K562 (cell line): ENCODE measurements at regions not wholly inside any gene's neighbourhood (a gene's known extent, or its start where the extent isn't known, plus 50 kb on each side); places are given as distances from the start of the nearest gene placed in this dataset.

Experiments
- ATAC-seq: fragments of 200-7000 bp; cut with Tn5 transposase; 3 replicates; pipeline ENCODE4 v1.9.1; 2020; ENCODE audit warnings: moderate library complexity
- BruUV-seq: library from RNA; stranded (reverse); fragments of 400-500 nt; replicated peaks from 2 replicates; lab custom pipeline; 2021; lab: Mats Ljungman, UMichigan
- CTCF ChIA-PET: fragments of 300-600 bp; formaldehyde crosslinking; extraction: SDS; loops from one replicate; lab custom pipeline; 2021; ENCODE audit warnings: low intra/inter-chr PET ratio; lab: Yijun Ruan, JAX
- POLR2A ChIA-PET: fragments of 300-600, 350-650 bp; sonication (Branson Sonifier 250); formaldehyde crosslinking; extraction: SDS; loops from one replicate; lab custom pipeline; 2021; ENCODE audit warnings: antibody characterized with exemption, inconsistent platforms; lab: Yijun Ruan, JAX
- DNase-seq, 4 experiments: peaks; one replicate each; pipeline versions ENCODE4 v3.0.0 to v3.0.0-alpha.2; 2011 to 2018; ENCODE audit warnings: low spot score in 3 of 4, mixed read lengths in 3 of 4; ENCODE audit errors: extremely low read depth in 1 of 4
- FAIRE-seq: peaks from 2 replicates; lab custom pipeline; 2011; peaks lifted over from hg19 to GRCh38; lab: Jason Lieb, UNC
- H2AFZ ChIP-seq: 2 replicates; pipeline ENCODE4 v1.6.0; 2011; ENCODE audit warnings: low read depth, low read length, control low read depth, inconsistent platforms
- H3K27ac ChIP-seq: fragments of 200-600 bp; 3 replicates; pipeline ENCODE4 v1.8.0; 2011; ENCODE audit warnings: low read depth, mild to moderate bottlenecking, control low read depth, inconsistent platforms, low read length, moderate library complexity, mixed read lengths; ENCODE audit errors: extremely low read depth
- H3K27me3 ChIP-seq, 2 experiments: fragments of 300-600 bp in 1 of 2; 2 replicates in 1 of 2; 3 replicates in 1 of 2; pipeline versions ENCODE4 v1.6.0 to v1.8.0; 2011; ENCODE audit warnings: inconsistent platforms in 2 of 2, low read length in 2 of 2, mild to moderate bottlenecking in 1 of 2, mixed read lengths in 1 of 2, moderate library complexity in 1 of 2; ENCODE audit not compliant: control insufficient read depth in 2 of 2, insufficient read depth in 2 of 2
- H3K36me3 ChIP-seq: fragments of 300-600 bp; 3 replicates; pipeline ENCODE4 v1.8.0; 2011; ENCODE audit warnings: mild to moderate bottlenecking, low read length, inconsistent platforms; ENCODE audit not compliant: control insufficient read depth, insufficient read depth
- H3K4me1 ChIP-seq, 2 experiments: fragments of 200-600 bp in 1 of 2; replicated peaks in 1 of 2; 2 replicates in 1 of 2; 3 replicates in 1 of 2; pipeline versions ENCODE4 v1.5.1 to v1.8.0; 2011; ENCODE audit warnings: inconsistent platforms in 2 of 2, low read length in 2 of 2, mild to moderate bottlenecking in 1 of 2, mixed read lengths in 1 of 2, moderate library complexity in 1 of 2; ENCODE audit not compliant: control insufficient read depth in 2 of 2, insufficient read depth in 2 of 2
- H3K4me2 ChIP-seq: 2 replicates; pipeline ENCODE4 v1.6.1; 2011; ENCODE audit warnings: low read length, control low read depth, inconsistent platforms, mixed read lengths; ENCODE audit not compliant: insufficient read depth
- H3K4me3 ChIP-seq: fragments of 200-600 bp; sonication (generic), shearing (Covaris generic); 2 replicates; pipeline ENCODE4 v1.5.1; 2016; ENCODE audit warnings: control low read depth, inconsistent platforms
- H3K79me2 ChIP-seq: fragments of 200-600 bp; 3 replicates; pipeline ENCODE4 v1.8.0; 2011; ENCODE audit warnings: low read length, inconsistent platforms; ENCODE audit not compliant: control insufficient read depth, insufficient read depth
- H3K9ac ChIP-seq, 2 experiments: 2 replicates each; pipeline versions ENCODE4 v1.6.0 to v1.6.1; 2011; ENCODE audit warnings: low read depth in 2 of 2, low read length in 2 of 2, control low read depth in 1 of 2, inconsistent platforms in 1 of 2, mild to moderate bottlenecking in 1 of 2, mixed read lengths in 1 of 2; ENCODE audit not compliant: insufficient read depth in 1 of 2
- H3K9me1 ChIP-seq: one replicate; pipeline ENCODE4 v1.6.0; 2011; ENCODE audit warnings: inconsistent platforms, mild to moderate bottlenecking, low read length, moderate library complexity; ENCODE audit not compliant: control insufficient read depth, insufficient read depth
- H3K9me3 ChIP-seq: replicated peaks from 2 replicates; pipeline ENCODE4 v1.5.1; 2011; ENCODE audit warnings: low read depth, low read length, inconsistent platforms; ENCODE audit not compliant: control insufficient read depth, insufficient read depth
- H4K20me1 ChIP-seq: replicated peaks from 2 replicates; pipeline ENCODE4 v1.6.1; 2011; ENCODE audit warnings: low read length, inconsistent platforms, mixed read lengths; ENCODE audit not compliant: control insufficient read depth, insufficient read depth
- AFF4 ChIP-seq: sonication (generic); formaldehyde crosslinking; IDR thresholded peaks from 2 replicates; pipeline ENCODE4 v1.8.0; 2023; ENCODE audit warnings: mild to moderate bottlenecking, missing genetic modification reagents
- DDX20 ChIP-seq: fragments of 450-650 bp; IDR thresholded peaks from 2 replicates; pipeline ENCODE4 v1.6.1; 2016; ENCODE audit warnings: missing genetic modification characterization, low read depth, mild to moderate bottlenecking, missing compliant biosample characterization, moderate library complexity
- E2F3 ChIP-seq: fragments of 250-450 bp; sonication (Bioruptor Pico); IDR thresholded peaks from 2 replicates; pipeline ENCODE4 v1.4.0; 2020; ENCODE audit warnings: mild to moderate bottlenecking
- HMG20A ChIP-seq: fragments of 450-650 bp; formaldehyde crosslinking; conservative IDR thresholded peaks from 2 replicates; pipeline ENCODE4 v1.4.0; 2020; ENCODE audit warnings: mild to moderate bottlenecking, mixed read lengths
- MBD2 ChIP-seq: sonication (generic); IDR thresholded peaks from 2 replicates; pipeline ENCODE4 v1.6.1; 2016; ENCODE audit warnings: low read depth, borderline replicate concordance
- PREB ChIP-seq: sonication (generic); formaldehyde crosslinking; IDR thresholded peaks from 2 replicates; pipeline ENCODE4 v1.8.1; 2023; ENCODE audit warnings: mild to moderate bottlenecking, missing genetic modification reagents
- RBM34 ChIP-seq: fragments of 200-400 bp; formaldehyde crosslinking; IDR thresholded peaks from 2 replicates; pipeline ENCODE4 v1.6.1; 2018; ENCODE audit warnings: low read length, borderline replicate concordance; ENCODE audit not compliant: insufficient read depth
- TARDBP ChIP-seq: fragments of 450-650 bp; IDR thresholded peaks from 2 replicates; pipeline ENCODE4 v1.6.1; 2016
- ZNF263 ChIP-seq: sonication (generic); formaldehyde crosslinking; IDR thresholded peaks from 2 replicates; pipeline ENCODE4 v1.8.0; 2022; ENCODE audit warnings: mild to moderate bottlenecking, missing genetic modification reagents, borderline replicate concordance
- ZNF431 ChIP-seq: sonication (generic); formaldehyde crosslinking; IDR thresholded peaks from 2 replicates; pipeline ENCODE4 v1.8.0; 2022; ENCODE audit warnings: mild to moderate bottlenecking, missing genetic modification reagents
- WGBS: fragments of 100-300 bp; shearing (Covaris generic); methylation state at CpG from one replicate; pipeline ENCODE4 v1.1.6; 2016; ENCODE audit warnings: low coverage, mixed read lengths; ENCODE audit not compliant: insufficient coverage; ENCODE audit errors: missing lambda C conversion rate; 5-methylcytosine and 5-hydroxymethylcytosine counted together
- in situ Hi-C: fragments of 300-500 bp; cut with MboI; formaldehyde crosslinking; loops from 4 replicates; pipeline ENCODE4 v1.15.0; 2018; ENCODE audit warnings: inconsistent platforms, mixed read lengths
- intact Hi-C: fragments of 100-400 bp; cut with micrococcal nuclease; formaldehyde crosslinking; loops from 2 replicates; pipeline ENCODE4 v1.14.2; 2022

GRCh38 chr4:181938631-181939030, 304.6 kb upstream of the TENM3 start (continued):
- no peak for TF ChIP-seq MBD2
- no peak for TF ChIP-seq PREB (CRISPR knock-in tag)
- TF ChIP-seq ZNF263 (CRISPR knock-in tag): no peak
- TF ChIP-seq, all 486 proteins: peak for 0

- H3K36me3 ChIP-seq: no peaks in the 10 kb centered on the region
- POLR2A ChIA-PET: no interaction called here
Measured at GRCh38 chr4:181939199-181939945, 303.8 kb upstream of the TENM3 start.

More at GRCh38 chr4:181939199-181939945, 303.8 kb upstream of the TENM3 start:
- H3K9ac ChIP-seq: no peak overlapping the region
- FAIRE-seq (no peak), ATAC-seq (no peak), DNase-seq (no peak)
- no peaks in the 10 kb centered on the region for H3K4me1 ChIP-seq
- H3K79me2 ChIP-seq: no peaks in the 10 kb centered on the region
- H3K9me3 ChIP-seq: no peaks in the 10 kb centered on the region
- BruUV-seq: no TSS peak
- H3K27ac ChIP-seq: no peak overlapping the region
- H3K27me3 ChIP-seq: no peaks in the 10 kb centered on the region
- in situ Hi-C loops (no loop called here), intact Hi-C loops (no loop called here)
- TF ChIP-seq DDX20 (tag) (no peak), RBM34 (no peak), HMG20A (no peak), AFF4 (CRISPR knock-in tag) (no peak), ZNF431 (CRISPR knock-in tag) (no peak), TARDBP (no peak), E2F3 (no peak)
- TF ChIP-seq, all 486 proteins: peak for 0
- Histone ChIP-seq H3K9me1 (no peaks in the 10 kb centered on the region), H4K20me1 (no peaks in the 10 kb centered on the region), H3K4me3 (no peak overlapping the region), H2AFZ (no peak overlapping the region), H3K4me2 (no peak overlapping the region)
- CTCF ChIA-PET: no interaction called here
- WGBS: under 1% methylated on average over 15 of the region's 15 CpGs
